ENCODE measurements at regions not wholly inside any gene's neighbourhood (a gene's known extent, or its start where the extent isn't known, plus 50 kb on each side); places are given as distances from the start of the nearest gene placed in this dataset.
"Not testable (repeated sequence)": the region's sequence is repeated elsewhere in the genome, so short reads cannot be mapped to it uniquely, and the experiment has no call there.

DNA sequence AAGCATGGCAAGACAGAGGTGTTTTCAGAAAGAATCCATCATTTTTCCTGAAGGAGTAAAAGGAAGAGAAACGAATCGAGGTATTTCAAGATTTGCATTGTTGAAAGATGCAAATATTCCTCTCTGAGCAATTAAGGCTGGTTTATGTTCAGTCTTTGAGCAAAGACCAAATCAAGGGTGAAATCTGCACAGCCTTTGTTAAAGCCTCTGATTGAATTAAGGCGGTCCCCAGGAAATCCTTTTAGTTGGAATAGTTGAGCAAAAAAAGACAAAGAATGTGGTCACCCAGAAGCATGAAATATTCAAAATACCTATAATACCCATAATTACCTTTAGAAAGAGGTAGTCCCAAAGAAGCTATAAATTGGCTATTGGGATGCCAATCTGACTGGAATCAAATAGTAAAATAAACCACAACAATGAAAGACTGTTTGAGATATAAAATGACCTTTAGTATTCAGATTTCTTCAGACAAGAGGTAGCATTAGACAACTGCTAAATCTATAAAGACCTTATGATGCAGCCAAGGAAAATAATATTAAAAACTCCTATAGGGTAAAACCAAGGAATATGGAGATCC is 1218.1 kb downstream of the ROBO2 start:
- Histone ChIP-seq H3K27me3 (ENCODE audit: low read depth, low read length) (no peaks in the 10 kb centered on the region), H3K4me3 (ENCODE audit: low read depth in 1 of 2, low read length in 2 of 2) (no peak overlapping the region), H3K4me1 (ENCODE audit: control insufficient read depth in 1 of 2, insufficient read depth in 2 of 2, low read length in 2 of 2) (no peaks in the 10 kb centered on the region), H3K36me3 (ENCODE audit: control insufficient read depth in 1 of 2, insufficient read depth in 2 of 2, low read length in 2 of 2) (no peaks in the 10 kb centered on the region), H3K27ac (ENCODE audit: low read length) (no peak overlapping the region), H3K9me3 (ENCODE audit: control insufficient read depth in 1 of 2, low read length in 2 of 2) (no peaks in the 10 kb centered on the region)

DNA sequence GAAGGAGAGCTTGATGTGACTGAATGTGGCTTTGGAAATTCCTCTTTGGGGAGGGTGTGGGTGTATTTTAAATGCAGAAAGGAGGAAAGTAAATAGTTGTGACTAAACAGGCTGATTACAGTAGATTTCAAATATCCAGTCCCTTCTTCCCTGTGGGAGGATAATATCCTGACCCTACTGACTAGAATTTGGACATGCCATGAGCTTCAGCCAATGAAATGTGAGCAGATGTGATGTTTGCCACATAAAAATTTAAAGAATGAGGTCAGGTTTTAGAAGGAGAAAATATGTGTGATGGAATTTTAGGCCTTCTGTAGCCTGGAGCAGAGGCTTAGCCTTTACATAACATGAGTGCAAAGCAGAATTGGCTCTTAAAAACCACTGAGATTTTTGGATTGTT is 1218.9 kb downstream of the ROBO2 start:
- Histone ChIP-seq H3K4me3 (ENCODE audit: low read depth in 1 of 2, low read length in 2 of 2) (no peak overlapping the region), H3K36me3 (ENCODE audit: control insufficient read depth in 1 of 2, insufficient read depth in 2 of 2, low read length in 2 of 2) (no peaks in the 10 kb centered on the region)

DNA sequence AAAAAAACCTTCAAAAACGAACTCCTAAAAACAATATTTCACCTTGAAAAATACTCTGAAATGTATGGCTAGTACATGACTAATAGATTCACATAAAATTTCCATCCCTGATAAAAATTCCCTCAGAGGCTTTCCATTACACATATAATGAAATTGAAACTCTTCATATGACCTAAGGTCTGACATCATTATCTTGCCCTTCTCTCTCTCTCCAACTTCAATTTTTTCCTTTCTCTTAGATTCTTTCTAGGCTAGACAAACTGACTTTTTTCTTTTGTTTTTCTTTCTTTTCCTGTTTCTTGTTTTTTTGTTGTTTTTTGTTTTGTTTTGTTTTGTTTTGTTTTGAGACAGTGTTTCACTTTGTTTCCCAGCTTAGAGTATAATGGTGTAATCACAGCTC is 1220.5 kb downstream of the ROBO2 start:
- H3K4me1 ChIP-seq (ENCODE audit: control insufficient read depth in 1 of 2, insufficient read depth in 2 of 2, low read length in 2 of 2) = no peaks in the 10 kb centered on the region
- H3K27me3 ChIP-seq (ENCODE audit: low read depth, low read length) = no peaks in the 10 kb centered on the region

More for the DNA sequence above, 1218.9 kb downstream of the ROBO2 start:
- H3K27ac ChIP-seq (ENCODE audit: low read length) = no peak overlapping the region
- H3K27me3 ChIP-seq (ENCODE audit: low read depth, low read length) = no peaks in the 10 kb centered on the region
- no peaks in the 10 kb centered on the region for H3K9me3 ChIP-seq (ENCODE audit: control insufficient read depth in 1 of 2, low read length in 2 of 2)
- H3K4me1 ChIP-seq (ENCODE audit: control insufficient read depth in 1 of 2, insufficient read depth in 2 of 2, low read length in 2 of 2) = no peaks in the 10 kb centered on the region

DNA sequence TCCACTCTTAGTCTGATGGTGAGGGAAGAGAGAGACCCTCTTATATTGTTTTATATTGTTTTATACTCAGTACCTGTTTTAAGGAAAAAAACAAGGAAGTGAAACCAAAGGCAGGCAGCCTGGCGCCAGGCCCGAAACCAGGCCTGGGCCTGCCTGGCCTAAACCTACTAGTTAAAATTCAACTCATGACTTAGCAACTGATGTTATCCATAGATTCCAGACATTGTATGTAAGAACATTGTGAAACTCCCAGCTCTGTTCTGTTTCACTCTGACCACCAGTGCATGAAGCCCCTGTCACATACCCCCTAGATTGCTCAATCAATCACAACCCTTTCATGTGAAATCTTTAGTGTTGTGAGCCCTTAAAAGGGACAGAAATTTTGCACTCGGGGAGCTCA is 1226.7 kb downstream of the ROBO2 start:
- H3K27ac ChIP-seq (ENCODE audit: low read length); H3K4me3 ChIP-seq (ENCODE audit: low read depth in 1 of 2, low read length in 2 of 2); H3K36me3 ChIP-seq (ENCODE audit: control insufficient read depth in 1 of 2, insufficient read depth in 2 of 2, low read length in 2 of 2); H3K4me1 ChIP-seq (ENCODE audit: control insufficient read depth in 1 of 2, insufficient read depth in 2 of 2, low read length in 2 of 2); H3K9me3 ChIP-seq (ENCODE audit: control insufficient read depth in 1 of 2, low read length in 2 of 2); H3K27me3 ChIP-seq (ENCODE audit: low read depth, low read length): not testable (repeated sequence)

More for the DNA sequence above, 1220.5 kb downstream of the ROBO2 start:
- H3K27ac ChIP-seq (ENCODE audit: low read length) = no peak overlapping the region
- no peak overlapping the region for H3K4me3 ChIP-seq (ENCODE audit: low read depth in 1 of 2, low read length in 2 of 2)
- no peaks in the 10 kb centered on the region for H3K9me3 ChIP-seq (ENCODE audit: control insufficient read depth in 1 of 2, low read length in 2 of 2)
- H3K36me3 ChIP-seq (ENCODE audit: control insufficient read depth in 1 of 2, insufficient read depth in 2 of 2, low read length in 2 of 2) = no peaks in the 10 kb centered on the region

DNA sequence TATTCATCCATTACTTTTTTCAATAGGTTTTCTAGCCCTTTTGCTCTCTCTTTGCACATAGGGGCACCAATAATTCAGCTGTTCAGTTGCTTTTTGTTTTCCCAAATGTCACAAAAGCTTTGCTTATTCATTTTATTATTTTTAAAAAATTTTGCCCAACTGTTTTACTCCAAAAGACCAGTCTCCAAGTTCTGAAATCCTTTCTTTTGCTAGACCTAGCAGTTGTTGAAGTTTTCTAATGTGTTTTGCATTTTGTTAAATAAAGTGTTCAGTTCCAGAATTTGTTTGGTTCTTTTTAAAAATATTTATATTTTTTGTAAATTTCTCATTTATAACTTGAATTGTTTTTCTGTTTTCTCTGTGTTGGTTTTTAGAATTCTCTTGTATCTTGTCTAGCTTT is 1227.3 kb downstream of the ROBO2 start:
- Histone ChIP-seq H3K36me3 (ENCODE audit: control insufficient read depth in 1 of 2, insufficient read depth in 2 of 2, low read length in 2 of 2) (no peaks in the 10 kb centered on the region), H3K27me3 (ENCODE audit: low read depth, low read length) (no peaks in the 10 kb centered on the region), H3K4me3 (ENCODE audit: low read depth in 1 of 2, low read length in 2 of 2) (no peak overlapping the region), H3K27ac (ENCODE audit: low read length) (no peak overlapping the region), H3K4me1 (ENCODE audit: control insufficient read depth in 1 of 2, insufficient read depth in 2 of 2, low read length in 2 of 2) (no peaks in the 10 kb centered on the region), H3K9me3 (ENCODE audit: control insufficient read depth in 1 of 2, low read length in 2 of 2) (peaks cover 0 to 9% of the 10 kb centered on the region in 2 donors)

DNA sequence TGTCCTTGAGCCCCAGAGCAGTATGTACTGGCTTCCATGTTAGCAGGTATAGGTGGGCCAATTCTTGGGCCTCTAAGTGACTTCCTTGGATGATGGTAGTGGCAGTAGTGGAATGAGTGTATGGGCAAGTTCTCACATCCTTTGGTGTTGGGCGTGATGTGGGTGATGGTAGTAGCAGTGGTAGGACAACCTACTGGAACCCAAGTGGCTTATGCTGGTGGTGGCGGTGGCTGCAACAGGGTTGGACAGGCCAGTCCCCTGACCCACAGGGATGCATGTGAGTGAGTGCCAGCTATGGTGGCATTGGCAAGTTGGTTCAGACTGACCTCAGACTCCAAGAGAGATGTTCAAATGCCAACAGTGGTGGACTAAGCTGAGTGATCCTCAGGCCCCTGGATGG is 1228.2 kb downstream of the ROBO2 start:
- Histone ChIP-seq H3K27me3 (ENCODE audit: low read depth, low read length) (no peaks in the 10 kb centered on the region), H3K27ac (ENCODE audit: low read length) (no peak overlapping the region), H3K4me1 (ENCODE audit: control insufficient read depth in 1 of 2, insufficient read depth in 2 of 2, low read length in 2 of 2) (no peaks in the 10 kb centered on the region), H3K4me3 (ENCODE audit: low read depth in 1 of 2, low read length in 2 of 2) (peak overlapping the region in 1 of 2 donors; percentile 6), H3K36me3 (ENCODE audit: control insufficient read depth in 1 of 2, insufficient read depth in 2 of 2, low read length in 2 of 2) (no peaks in the 10 kb centered on the region), H3K9me3 (ENCODE audit: control insufficient read depth in 1 of 2, low read length in 2 of 2) (peaks cover 0 to 9% of the 10 kb centered on the region in 2 donors)

DNA sequence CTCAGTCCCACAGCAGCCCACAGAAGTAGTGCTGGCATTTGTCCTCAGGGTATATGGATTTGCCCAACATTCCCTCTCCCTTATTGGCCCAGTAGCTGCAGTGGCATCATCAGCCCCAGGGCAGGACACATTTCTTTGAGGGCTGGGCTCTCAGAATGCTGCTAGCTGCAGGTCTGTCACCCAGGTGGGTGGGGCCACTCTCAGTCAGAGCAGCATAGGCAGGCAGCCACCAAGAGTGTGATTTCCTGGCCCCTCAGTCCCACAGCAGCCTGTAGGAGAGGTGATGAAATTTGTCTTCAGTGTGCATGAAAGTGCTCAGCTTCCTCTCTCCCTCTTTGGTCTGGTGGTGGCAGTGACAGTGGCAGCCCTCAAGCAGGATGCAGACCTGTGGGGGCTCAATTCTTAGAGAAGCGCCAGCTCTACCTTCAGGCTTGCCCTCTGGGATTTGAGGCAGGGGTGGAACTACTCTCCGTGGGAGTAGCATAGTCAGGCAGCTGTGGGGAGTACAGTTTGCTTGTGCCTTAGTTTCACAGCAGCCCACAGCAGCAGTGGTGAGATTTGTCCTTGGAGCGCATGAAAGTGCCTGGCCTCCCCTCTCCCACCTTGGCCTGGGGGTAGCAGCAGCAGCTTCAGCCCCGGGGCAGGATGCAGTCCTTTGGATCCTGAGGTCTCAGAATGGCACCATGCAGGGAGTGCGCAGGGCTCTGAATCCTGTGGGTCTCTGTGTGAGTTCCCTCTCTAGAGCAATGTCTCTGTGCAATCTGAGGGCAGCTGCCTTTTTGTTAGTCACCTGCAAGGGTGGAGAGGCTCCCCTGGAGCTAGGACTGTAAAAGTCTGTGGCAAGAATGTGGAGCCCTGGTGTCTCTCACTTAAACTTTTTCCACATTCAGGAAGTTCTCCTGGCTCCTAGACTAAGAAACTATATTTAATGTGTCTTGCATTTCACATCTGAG is 1229.1 kb downstream of the ROBO2 start:
- peaks cover 0 to 9% of the 10 kb centered on the region in 2 donors for H3K9me3 ChIP-seq (ENCODE audit: control insufficient read depth in 1 of 2, low read length in 2 of 2)
- no peaks in the 10 kb centered on the region for H3K27me3 ChIP-seq (ENCODE audit: low read depth, low read length)
- no peak overlapping the region for H3K4me3 ChIP-seq (ENCODE audit: low read depth in 1 of 2, low read length in 2 of 2)
- H3K27ac ChIP-seq (ENCODE audit: low read length) = no peak overlapping the region
- no peaks in the 10 kb centered on the region for H3K36me3 ChIP-seq (ENCODE audit: control insufficient read depth in 1 of 2, insufficient read depth in 2 of 2, low read length in 2 of 2)
- H3K4me1 ChIP-seq (ENCODE audit: control insufficient read depth in 1 of 2, insufficient read depth in 2 of 2, low read length in 2 of 2) = no peaks in the 10 kb centered on the region

DNA sequence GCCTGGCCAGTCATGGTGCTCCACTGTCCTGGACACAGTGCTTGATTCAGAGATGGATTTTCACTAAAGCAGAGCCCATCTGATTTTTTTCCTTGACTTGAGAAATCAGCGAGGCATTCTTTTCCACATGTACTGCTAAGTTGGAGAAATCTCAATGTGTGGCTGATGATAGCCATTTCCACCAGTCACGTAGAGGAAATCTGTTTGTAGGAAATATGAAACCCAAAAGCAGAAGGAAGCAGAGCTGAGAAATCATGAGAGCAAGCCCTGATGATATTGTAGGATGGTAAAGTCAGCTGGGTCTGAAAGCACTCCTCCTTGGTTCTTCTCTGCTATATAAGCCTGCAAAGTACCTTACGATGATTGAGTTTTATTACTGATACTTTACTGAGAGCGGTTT is 1233.4 kb downstream of the ROBO2 start:
- no peaks in the 10 kb centered on the region for H3K27me3 ChIP-seq (ENCODE audit: low read depth, low read length)
- H3K9me3 ChIP-seq (ENCODE audit: control insufficient read depth in 1 of 2, low read length in 2 of 2) = peaks cover 0 to 3% of the 10 kb centered on the region in 2 donors
- no peaks in the 10 kb centered on the region for H3K36me3 ChIP-seq (ENCODE audit: control insufficient read depth in 1 of 2, insufficient read depth in 2 of 2, low read length in 2 of 2)
- no peak overlapping the region for H3K4me3 ChIP-seq (ENCODE audit: low read depth in 1 of 2, low read length in 2 of 2)
- H3K27ac ChIP-seq (ENCODE audit: low read length) = no peak overlapping the region
- no peaks in the 10 kb centered on the region for H3K4me1 ChIP-seq (ENCODE audit: control insufficient read depth in 1 of 2, insufficient read depth in 2 of 2, low read length in 2 of 2)

DNA sequence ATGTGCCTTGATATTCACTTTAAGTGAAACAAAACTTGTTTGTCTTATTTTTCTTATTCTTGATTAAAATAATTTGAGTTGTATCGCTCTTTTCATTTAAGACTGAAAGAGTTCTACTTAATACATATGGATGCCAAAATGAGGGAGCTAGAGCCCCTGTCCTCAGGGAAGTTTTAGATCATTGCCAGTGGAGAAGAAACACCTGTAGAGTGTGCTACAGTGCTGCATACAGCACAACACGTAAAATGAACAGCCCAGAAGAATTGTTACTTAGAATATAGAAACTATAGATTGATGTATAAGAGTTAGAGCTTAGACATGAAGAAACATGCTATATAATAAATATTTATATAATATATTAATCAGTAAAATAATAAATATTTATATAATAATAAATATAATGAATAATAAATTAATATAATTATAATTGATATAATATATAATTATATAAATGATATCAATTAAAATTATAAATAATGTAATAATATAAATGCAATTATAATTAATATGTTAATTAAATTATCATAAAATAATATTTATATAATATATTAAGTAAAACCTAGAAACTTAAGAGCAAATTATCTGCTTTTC is 1234.7 kb downstream of the ROBO2 start:
- no peaks in the 10 kb centered on the region for H3K36me3 ChIP-seq (ENCODE audit: control insufficient read depth in 1 of 2, insufficient read depth in 2 of 2, low read length in 2 of 2)

DNA sequence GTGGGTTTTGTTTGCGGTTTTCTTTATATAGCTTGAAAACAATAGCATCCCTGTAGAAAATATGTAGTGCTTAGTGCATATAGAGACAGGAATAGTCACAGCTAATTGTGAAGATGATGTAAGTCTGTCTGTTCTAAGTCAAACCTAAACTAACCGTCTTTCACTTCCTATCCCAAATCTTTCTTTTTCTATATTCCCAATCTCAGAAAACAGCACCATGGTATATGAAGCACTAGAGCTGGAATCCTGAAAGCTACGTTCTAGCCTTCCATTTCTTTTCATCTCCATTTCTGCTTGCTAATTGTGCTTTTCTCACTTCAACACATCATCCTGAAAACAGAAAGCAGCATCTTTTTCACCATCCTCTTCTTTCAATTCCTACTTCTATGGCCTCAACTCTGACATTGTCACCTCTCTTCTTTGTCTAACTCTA is 1235.5 kb downstream of the ROBO2 start:
- Histone ChIP-seq H3K4me3 (ENCODE audit: low read depth in 1 of 2, low read length in 2 of 2) (no peak overlapping the region), H3K9me3 (ENCODE audit: control insufficient read depth in 1 of 2, low read length in 2 of 2) (no peaks in the 10 kb centered on the region), H3K36me3 (ENCODE audit: control insufficient read depth in 1 of 2, insufficient read depth in 2 of 2, low read length in 2 of 2) (no peaks in the 10 kb centered on the region), H3K4me1 (ENCODE audit: control insufficient read depth in 1 of 2, insufficient read depth in 2 of 2, low read length in 2 of 2) (no peaks in the 10 kb centered on the region), H3K27me3 (ENCODE audit: low read depth, low read length) (no peaks in the 10 kb centered on the region), H3K27ac (ENCODE audit: low read length) (no peak overlapping the region)

More for the DNA sequence above, 1234.7 kb downstream of the ROBO2 start:
- H3K27me3 ChIP-seq (ENCODE audit: low read depth, low read length) = no peaks in the 10 kb centered on the region
- H3K27ac ChIP-seq (ENCODE audit: low read length) = no peak overlapping the region
- H3K4me3 ChIP-seq (ENCODE audit: low read depth in 1 of 2, low read length in 2 of 2) = no peak overlapping the region
- H3K9me3 ChIP-seq (ENCODE audit: control insufficient read depth in 1 of 2, low read length in 2 of 2) = no peaks in the 10 kb centered on the region
- no peaks in the 10 kb centered on the region for H3K4me1 ChIP-seq (ENCODE audit: control insufficient read depth in 1 of 2, insufficient read depth in 2 of 2, low read length in 2 of 2)

DNA sequence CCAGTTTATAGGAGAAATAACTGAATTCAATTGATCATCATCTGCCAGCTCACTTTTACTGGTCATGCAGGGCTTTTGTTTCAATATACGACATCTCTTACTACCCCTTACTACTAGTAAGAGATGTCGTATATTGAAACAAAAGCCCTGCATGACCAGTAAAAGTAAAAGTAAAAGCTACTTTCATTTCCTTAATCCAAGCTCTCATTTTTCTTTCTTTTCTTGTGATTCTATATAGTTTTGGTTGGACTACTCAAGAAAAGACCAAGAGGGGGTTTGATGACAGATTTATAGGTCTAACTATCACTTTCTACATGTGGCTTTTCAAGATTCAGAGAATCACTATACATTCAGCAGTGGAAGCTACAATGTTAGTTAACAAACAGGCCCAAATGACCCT is 1237.3 kb downstream of the ROBO2 start:
- H3K27ac ChIP-seq (ENCODE audit: low read length) = no peak overlapping the region

More for the DNA sequence above, 1237.3 kb downstream of the ROBO2 start:
- Histone ChIP-seq H3K9me3 (ENCODE audit: control insufficient read depth in 1 of 2, low read length in 2 of 2) (no peaks in the 10 kb centered on the region), H3K36me3 (ENCODE audit: control insufficient read depth in 1 of 2, insufficient read depth in 2 of 2, low read length in 2 of 2) (no peaks in the 10 kb centered on the region), H3K4me1 (ENCODE audit: control insufficient read depth in 1 of 2, insufficient read depth in 2 of 2, low read length in 2 of 2) (no peaks in the 10 kb centered on the region), H3K4me3 (ENCODE audit: low read depth in 1 of 2, low read length in 2 of 2) (no peak overlapping the region), H3K27me3 (ENCODE audit: low read depth, low read length) (no peaks in the 10 kb centered on the region)
